Cardiac muscle cell (in vitro differentiated cells and primary cell): ENCODE measurements at regions not wholly inside any gene's neighbourhood (a gene's known extent, or its start where the extent isn't known, plus 50 kb on each side); places are given as distances from the start of the nearest gene placed in this dataset.

Experiments used
- DNase-seq, 2 donors: peaks; one replicate each; pipeline versions ENCODE4 v3.0.0 to v3.0.0-alpha.2; 2010 to 2017; ENCODE audit warnings: low read depth in 1 of 2, low spot score in 1 of 2
- H3K27ac ChIP-seq: fragments of 200-600 bp; sonication (generic); 2 replicates; pipeline ENCODE4 v1.5.1; 2016
- H3K27me3 ChIP-seq: fragments of 200-600 bp; sonication (generic); 2 replicates; pipeline ENCODE4 v1.6.0; 2016; ENCODE audit warnings: control low read depth
- H3K36me3 ChIP-seq: fragments of 200-600 bp; sonication (generic); 2 replicates; pipeline ENCODE4 v1.5.1; 2016; ENCODE audit warnings: control low read depth
- H3K4me1 ChIP-seq: fragments of 200-600 bp; sonication (generic); 2 replicates; pipeline ENCODE4 v1.8.1; 2017; ENCODE audit warnings: low read depth, mild to moderate bottlenecking, mixed run types
- H3K4me3 ChIP-seq: fragments of 200-600 bp; sonication (generic); 2 replicates; pipeline ENCODE4 v1.5.1; 2016; ENCODE audit warnings: mild to moderate bottlenecking
- H3K9me3 ChIP-seq: fragments of 200-600 bp; sonication (generic); 2 replicates; pipeline ENCODE4 v1.5.1; 2017; ENCODE audit warnings: low read depth, mild to moderate bottlenecking, control low read depth
- TF ChIP-seq, protein P1 (sequence below): IDR thresholded peaks from 2 replicates; pipeline ENCODE4 v1.5.1; 2012; ENCODE audit warnings: low read depth, mild to moderate bottlenecking, low read length

DNA sequence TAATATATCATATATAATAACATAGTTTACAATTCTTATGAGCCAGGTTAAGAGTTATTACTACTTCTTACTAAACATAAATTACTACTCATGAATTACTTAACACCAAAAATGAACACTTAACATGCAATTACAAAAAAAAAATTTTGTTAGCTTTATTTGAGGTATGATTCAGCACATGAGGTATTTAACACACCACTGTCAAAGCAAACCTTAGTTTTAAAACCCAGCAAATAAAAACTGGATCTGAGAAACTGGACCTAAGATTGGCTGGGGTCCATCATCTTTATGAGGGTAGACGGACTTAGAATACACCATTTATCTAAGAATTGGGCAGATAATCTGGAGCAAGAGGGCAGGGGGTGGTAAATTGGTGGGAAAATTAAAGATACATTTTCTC, 81.8 kb upstream of the CREB1 start:
- Histone ChIP-seq H3K36me3 (no peaks in the 10 kb centered on the region), H3K27me3 (no peaks in the 10 kb centered on the region), H3K4me3 (no peak overlapping the region), H3K4me1 (peaks cover 10% of the 10 kb centered on the region), H3K27ac (no peak overlapping the region), H3K9me3 (no peaks in the 10 kb centered on the region)
- TF ChIP-seq, protein P1, sequence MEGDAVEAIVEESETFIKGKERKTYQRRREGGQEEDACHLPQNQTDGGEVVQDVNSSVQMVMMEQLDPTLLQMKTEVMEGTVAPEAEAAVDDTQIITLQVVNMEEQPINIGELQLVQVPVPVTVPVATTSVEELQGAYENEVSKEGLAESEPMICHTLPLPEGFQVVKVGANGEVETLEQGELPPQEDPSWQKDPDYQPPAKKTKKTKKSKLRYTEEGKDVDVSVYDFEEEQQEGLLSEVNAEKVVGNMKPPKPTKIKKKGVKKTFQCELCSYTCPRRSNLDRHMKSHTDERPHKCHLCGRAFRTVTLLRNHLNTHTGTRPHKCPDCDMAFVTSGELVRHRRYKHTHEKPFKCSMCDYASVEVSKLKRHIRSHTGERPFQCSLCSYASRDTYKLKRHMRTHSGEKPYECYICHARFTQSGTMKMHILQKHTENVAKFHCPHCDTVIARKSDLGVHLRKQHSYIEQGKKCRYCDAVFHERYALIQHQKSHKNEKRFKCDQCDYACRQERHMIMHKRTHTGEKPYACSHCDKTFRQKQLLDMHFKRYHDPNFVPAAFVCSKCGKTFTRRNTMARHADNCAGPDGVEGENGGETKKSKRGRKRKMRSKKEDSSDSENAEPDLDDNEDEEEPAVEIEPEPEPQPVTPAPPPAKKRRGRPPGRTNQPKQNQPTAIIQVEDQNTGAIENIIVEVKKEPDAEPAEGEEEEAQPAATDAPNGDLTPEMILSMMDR: no peak
- DNase-seq: no peak

DNA sequence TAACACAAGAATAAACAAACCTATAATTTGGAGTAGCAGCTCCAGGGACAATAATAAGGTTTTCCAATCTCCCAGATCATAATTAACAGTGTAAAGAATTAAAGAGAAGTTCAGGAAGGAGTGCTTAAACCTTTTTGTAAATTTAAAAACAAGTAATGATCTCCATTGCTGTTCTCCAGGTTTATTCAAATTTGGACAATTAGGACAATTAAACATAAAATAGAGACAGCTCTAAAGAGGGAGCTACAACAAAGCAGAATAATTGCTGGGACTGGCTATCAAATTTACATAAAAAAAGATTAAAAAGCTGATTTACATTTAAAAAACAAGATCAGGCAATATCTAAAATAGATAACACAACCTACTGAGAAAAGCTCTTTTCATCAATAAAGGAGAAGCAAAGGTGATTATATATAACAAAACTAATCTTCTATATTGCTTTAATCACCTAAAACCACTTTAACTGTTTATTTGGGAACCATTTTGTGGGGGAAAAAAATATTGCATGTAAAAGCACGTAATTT, 80.1 kb upstream of the CREB1 start:
- DNase-seq: no peak
- Histone ChIP-seq H3K27me3 (no peaks in the 10 kb centered on the region), H3K4me1 (peaks cover 7% of the 10 kb centered on the region), H3K4me3 (no peak overlapping the region), H3K27ac (no peak overlapping the region), H3K36me3 (no peaks in the 10 kb centered on the region), H3K9me3 (no peaks in the 10 kb centered on the region)
- TF ChIP-seq, protein P1: no peak

DNA sequence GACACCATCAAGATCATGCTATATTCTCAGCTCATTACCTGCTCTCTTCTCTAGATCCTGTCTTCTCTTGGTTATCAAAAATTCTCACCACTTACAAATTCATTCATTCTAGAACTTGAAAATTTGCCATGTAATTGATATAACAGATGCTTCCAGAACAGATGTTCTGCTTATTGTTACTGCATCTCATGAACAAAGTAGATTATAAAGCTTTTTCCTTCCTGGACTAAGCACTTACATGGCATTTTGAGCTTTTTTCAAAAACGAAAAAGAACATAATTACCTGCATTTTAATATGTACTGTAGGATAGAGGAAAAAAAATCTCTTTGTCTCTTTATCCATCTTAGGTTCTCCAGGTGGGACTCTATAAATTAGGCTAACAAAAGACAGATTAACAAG, 79.6 kb upstream of the CREB1 start:
- Histone ChIP-seq H3K36me3 (no peaks in the 10 kb centered on the region), H3K4me3 (no peak overlapping the region), H3K27ac (no peak overlapping the region), H3K4me1 (peaks cover 4% of the 10 kb centered on the region), H3K27me3 (no peaks in the 10 kb centered on the region), H3K9me3 (no peaks in the 10 kb centered on the region)
- no peak for DNase-seq
- TF ChIP-seq, protein P1: no peak

DNA sequence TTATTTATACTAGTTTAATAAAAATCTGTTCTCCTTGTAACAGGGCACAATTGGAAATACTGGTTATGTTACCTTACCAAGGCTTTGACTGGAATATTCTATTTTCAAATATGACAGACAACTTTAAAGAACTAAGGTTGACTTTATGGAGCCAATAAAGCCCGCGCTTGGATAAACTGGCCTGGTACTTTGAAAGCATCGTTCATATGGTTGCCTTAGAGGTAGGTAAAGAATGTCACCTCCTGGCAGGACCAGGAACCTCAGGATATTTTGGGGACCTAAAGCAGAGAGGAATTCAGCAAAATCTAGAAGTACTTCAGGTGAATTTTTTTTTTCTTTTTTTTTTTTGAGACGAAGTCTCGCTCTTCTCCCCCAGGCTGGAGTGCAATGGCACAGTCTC, 71.2 kb upstream of the CREB1 start:
- TF ChIP-seq, protein P1: peak; percentile 3
- Histone ChIP-seq H3K27ac (no peak overlapping the region), H3K27me3 (no peaks in the 10 kb centered on the region), H3K4me3 (no peak overlapping the region), H3K36me3 (no peaks in the 10 kb centered on the region), H3K4me1 (no peaks in the 10 kb centered on the region), H3K9me3 (no peaks in the 10 kb centered on the region)
- DNase-seq: no peak

DNA sequence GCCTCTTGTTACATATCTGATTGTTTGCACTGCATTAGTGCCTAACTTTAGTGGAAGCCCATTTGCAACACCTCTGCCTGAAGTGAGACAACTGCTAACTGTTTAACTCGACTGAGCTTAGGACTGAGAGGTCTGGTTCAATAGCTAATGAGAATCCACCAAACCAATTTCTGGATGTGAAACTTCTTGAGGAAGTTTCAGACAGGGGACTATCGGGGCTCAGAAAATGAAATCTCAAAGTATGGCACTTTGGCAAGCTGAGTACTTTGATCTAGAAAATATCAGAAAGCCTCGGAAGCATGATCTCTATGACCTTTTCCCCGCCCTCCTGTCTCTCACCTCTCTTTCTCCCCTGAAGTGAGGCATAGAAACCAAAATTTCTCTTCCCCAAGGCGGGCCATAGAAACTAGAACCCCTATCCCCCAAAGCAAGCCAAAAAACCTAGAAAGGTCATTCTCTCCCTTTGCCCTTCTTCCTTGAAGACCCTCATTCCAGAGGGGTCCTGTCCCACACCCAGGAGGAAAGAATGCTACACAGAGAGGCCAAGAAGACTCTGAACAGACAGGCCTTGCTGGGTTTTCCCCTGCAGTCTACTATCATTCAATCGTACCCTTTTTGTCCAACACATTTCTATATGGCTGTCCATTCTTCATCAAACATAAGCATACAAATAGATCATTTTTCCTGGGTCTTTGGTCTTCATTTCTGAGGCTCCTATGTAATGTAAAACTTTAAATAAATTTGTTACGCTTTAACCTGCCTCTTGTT, 69.6 kb upstream of the CREB1 start:
- Histone ChIP-seq H3K36me3 (no peaks in the 10 kb centered on the region), H3K27ac (no peak overlapping the region), H3K9me3 (no peaks in the 10 kb centered on the region), H3K27me3 (no peaks in the 10 kb centered on the region), H3K4me3 (no peak overlapping the region), H3K4me1 (no peaks in the 10 kb centered on the region)
- TF ChIP-seq, protein P1: no peak
- no peak for DNase-seq
